ENCODE measurements at regions not wholly inside any gene's neighbourhood (a gene's known extent, or its start where the extent isn't known, plus 50 kb on each side); places are given as distances from the start of the nearest gene placed in this dataset.
"Not testable (repeated sequence)": the region's sequence is repeated elsewhere in the genome, so short reads cannot be mapped to it uniquely, and the experiment has no call there.

DNA sequence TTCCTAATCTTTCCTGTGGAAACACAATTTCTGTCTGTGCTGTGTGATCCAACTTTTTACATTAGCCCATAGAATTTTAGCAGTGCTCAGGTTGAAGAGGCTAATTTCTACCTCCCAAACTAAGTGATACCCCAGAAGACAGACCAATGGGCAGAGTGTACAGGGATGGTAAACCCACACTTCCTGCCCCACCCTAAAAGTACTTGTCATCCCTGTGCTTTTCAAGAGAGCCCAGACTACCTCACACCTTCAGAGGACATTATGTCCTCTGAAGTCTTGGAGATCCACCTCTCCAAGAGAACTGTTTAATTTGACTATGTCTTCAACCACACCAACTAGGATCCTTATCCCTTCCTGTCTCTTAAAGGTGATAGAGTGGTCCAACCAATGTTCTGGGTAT lies 82.0 kb upstream of the ACSL1 start:
- DNase-seq, result no peak

GRCh38 chr4:184911310-184911709 lies 85.5 kb upstream of the ACSL1 start:
- no peak for DNase-seq

- no peak for DNase-seq
These were observed 87.8 kb upstream of the ACSL1 start for GRCh38 chr4:184913356-184914143.

GRCh38 chr4:184918799-184919198 lies 93.0 kb upstream of the ACSL1 start:
- DNase-seq, result not testable (repeated sequence)

DNA sequence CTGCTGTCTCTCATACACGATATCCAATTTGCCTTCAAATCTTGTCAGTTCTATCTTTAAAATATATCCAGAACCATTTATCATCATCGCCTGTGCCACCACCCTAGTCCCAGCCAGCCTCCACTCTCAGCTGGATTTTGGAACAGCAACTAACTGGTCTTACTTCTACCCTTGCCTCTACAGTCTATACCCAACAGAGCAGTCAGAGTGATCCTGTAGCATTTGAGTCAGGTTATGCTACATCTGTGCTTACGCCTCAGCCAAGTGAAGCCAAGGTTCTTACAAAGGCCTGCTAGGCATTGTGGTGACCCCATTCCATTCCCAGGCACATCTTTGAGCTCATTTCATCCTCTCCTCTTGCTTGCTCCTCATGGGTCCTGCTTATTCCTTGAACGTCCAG lies 95.7 kb upstream of the ACSL1 start:
- DNase-seq, result no peak

- no peak for DNase-seq
These were observed 96.0 kb upstream of the HELT start for GRCh38 chr4:184922301-184922700.

DNA sequence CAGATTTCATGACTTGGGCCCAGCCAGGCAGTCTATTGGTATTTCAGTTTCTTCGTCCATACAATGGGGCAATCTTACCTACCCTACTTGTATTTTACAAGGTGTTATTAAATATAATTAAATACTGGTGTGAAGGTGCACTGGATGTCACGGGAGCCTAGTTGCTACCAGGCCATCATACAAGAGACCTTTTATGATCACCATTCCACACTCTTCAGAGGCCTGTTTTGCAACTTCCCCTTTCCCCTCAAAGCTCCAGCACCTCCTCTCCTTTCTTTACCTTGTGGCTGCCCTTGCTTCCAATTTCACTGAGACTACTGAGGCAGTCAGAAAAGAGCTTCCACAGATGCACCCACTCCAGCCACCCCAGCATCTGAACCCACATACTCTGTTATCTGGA lies 93.8 kb upstream of the HELT start:
- DNase-seq, result peak in 1 of 2 donors; percentile 14

GRCh38 chr4:184929476-184929875 lies 88.8 kb upstream of the HELT start:
- DNase-seq, result no peak

DNA sequence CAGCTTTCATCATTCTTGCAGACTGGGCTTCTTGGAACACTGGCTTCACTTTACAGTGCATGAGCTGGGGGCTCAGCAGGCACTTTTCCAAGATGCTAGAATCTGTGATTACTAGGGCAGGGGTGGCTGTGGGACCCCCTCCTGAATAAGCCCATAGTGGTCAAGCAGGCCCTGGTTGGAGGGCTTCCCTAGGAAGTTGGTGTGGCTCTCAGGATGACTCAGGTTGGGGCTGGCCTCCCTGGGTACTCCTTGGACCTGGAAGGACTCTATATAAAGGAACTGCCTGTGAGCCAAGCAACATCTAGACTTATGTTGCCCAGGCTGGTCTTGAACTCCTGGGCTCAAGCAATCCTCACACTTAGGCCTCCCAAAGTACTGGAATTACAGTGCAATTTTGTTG lies 88.3 kb upstream of the HELT start:
- DNase-seq, result no peak

GRCh38 chr4:184932343-184932742 lies 85.9 kb upstream of the HELT start:
- no peak for DNase-seq

DNA sequence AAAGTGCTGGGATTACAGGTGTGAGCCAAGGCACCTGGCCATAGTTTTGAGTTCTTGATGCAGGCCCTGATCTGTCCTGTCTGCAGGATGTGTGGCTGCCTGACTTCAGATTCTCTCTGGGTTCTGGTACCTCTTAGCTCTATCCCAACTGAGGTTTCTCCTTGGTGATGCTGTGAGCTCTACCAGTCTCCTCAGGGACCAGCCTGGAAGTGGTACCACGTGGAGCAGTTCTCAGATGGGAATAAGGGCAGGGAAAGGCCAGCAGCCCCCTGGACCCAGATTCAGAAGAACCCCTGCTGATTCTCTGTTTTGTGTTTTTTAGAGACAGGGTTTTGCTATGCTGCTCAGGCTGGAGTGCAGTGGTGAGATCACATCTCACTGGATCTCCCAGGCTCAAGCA lies 85.0 kb upstream of the HELT start:
- DNase-seq, result no peak

GRCh38 chr4:184934184-184934583 lies 84.1 kb upstream of the HELT start:
- DNase-seq, result no peak

DNA sequence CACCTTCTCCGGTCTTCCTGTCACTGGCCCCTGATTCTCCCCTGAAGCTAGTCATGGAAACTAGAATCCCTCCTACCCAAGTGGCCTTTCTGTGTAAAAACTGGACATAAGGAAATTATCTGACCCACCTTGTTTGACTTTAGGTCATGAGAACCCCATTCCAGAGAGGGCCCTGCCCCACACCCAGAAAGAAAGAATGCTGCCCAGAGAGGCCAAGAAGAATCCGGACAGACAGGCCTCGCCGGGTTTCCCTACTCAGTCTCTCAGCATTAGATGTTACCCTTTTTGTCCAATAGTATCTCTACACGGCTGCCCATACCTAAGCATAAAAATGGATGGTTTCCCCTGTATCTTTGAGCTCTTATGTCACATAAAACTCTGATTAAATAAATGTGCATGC lies 83.3 kb upstream of the HELT start:
- DNase-seq, result no peak

DNA sequence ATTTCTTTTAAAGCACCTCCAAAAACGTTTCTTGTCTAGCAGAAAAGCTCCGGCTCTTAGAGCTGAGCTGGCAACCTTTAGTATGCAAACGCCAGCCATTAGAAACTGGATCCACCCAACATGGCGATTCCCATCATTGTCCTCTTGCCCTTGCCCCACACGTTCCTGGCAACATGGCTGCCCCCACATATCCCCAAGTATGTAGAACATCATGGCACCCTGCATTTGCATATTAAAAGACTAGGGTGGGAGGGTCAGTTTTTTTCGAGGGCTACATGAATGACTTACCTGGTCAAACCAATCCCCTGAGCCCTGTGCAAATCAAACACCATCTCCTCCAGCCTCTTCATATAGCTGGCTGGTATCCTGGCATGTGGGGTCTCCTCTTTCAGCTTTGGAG lies 82.2 kb upstream of the HELT start:
- no peak for DNase-seq

DNA sequence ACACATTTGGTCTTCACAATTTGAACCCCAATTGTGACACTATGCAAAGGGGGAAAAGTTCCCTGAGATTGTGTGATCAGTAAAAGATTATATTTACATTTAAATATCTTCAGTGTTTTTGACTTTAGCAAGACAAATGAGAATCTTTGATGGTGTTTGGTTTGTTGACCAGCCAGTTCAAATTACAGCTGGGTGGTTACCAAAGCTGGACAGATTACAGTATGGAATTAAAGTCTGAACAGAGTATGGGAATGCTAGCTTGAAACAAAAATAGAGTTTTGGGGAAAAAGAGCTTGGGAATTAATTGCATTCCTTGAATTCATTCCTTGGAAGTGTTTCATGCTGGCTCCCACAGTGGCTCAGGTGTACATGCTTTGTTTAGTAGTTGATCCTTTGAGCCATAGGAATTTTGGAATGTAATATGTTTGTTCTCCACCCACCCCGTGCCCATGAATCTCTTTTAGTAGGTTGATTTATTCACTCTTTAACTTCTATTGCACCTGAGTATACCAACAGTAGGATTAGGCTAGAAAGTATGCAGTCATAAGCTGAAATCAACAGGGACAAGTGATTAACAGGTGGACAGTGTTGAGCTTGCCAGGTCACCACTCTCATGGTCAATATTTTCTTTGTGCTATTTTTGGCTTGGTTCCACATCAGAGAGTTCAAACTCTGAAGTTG lies 81.1 kb upstream of the HELT start:
- DNase-seq, result no peak

GRCh38 chr4:184937745-184938144 lies 80.5 kb upstream of the HELT start:
- DNase-seq, result no peak

DNA sequence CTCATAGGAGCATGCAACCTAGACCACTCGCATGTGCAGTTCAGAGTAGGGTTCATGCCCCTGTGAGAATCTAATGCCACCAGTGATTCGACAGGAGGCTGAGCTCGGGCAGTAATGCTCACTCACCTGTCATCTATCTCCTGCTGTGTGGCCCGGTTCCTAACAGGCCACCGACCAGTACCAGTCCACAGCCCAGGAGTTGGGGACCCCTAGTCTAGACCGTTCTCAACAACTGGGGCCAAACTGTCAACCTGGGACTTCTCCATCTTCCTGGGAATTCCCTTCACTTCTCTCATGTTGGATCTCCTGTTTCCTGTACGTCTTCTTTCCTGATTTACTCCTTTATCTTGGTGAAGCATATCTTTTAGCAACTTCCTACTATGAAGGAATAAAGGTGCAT lies 79.4 kb upstream of the HELT start:
- DNase-seq, result no peak

DNA sequence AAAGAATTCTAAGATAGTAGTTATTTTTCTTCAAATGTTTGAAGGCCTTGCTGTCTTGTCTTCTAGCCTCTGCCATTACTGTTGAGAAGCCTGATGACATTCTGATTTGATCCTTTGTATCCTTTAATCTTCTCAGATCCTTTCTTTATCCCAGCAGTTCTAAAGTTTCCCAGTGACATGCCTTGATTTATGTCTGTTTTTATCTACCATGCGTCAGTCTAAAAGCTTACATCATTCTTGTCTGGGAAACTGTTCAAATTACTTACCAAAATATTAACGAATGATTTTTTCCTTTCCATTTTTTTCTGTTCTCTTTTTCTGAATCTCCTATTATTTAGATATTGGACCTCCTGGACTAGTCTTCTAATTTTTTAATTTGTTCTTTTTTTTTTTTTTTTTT lies 78.3 kb upstream of the HELT start:
- DNase-seq, result no peak

GRCh38 chr4:184940500-184940899 lies 77.8 kb upstream of the HELT start:
- no peak for DNase-seq

- DNase-seq, result no peak
These were observed 76.4 kb upstream of the HELT start for GRCh38 chr4:184941671-184942418.

- DNase-seq, result no peak
These were observed 75.6 kb upstream of the HELT start for GRCh38 chr4:184942444-184943425.

GRCh38 chr4:184949020-184949419 lies 69.3 kb upstream of the HELT start:
- no peak for DNase-seq

All from bone marrow (tissue), 2 donors.